Neural progenitor cell (in vitro differentiated cells): ENCODE measurements at regions not wholly inside any gene's neighbourhood (a gene's known extent, or its start where the extent isn't known, plus 50 kb on each side); places are given as distances from the start of the nearest gene placed in this dataset.

Experiments
- EZH2 ChIP-seq: fragments of 200-600 bp; sonication (generic); IDR thresholded peaks from 2 replicates; pipeline ENCODE4 v1.6.1; 2017; ENCODE audit warnings: antibody characterized with exemption, mild to moderate bottlenecking, moderate library complexity
- EZH2phosphoT487 ChIP-seq: fragments of 200-600 bp; sonication (generic); IDR thresholded peaks from 2 replicates; pipeline ENCODE4 v1.6.1; 2017; ENCODE audit warnings: antibody characterized with exemption
- TF ChIP-seq, protein P1 (sequence below): fragments of 200-600 bp; sonication (generic); IDR thresholded peaks from 2 replicates; pipeline ENCODE4 v1.5.1; 2017; ENCODE audit warnings: antibody characterized with exemption, mild to moderate bottlenecking

DNA sequence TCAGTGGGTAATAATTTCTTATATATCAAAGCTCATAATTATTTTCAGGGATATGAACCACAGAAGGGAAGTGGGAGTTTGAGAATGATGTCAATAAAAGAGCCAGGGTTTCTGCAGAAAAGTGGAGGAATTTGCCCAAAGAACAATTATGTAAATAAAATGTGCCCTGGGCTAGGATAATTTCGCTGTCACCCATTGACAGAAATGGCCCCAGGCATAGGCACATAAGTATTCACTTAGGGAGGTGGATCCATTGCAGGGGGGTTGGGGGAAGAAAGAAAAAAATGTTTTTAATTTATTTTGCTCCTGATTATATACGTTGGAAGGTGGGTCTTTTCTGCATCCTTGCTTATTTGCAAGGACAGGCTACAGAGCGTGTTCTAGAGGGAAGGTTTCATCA lies 135.1 kb upstream of the IRX2 start:
- TF ChIP-seq, protein P1, sequence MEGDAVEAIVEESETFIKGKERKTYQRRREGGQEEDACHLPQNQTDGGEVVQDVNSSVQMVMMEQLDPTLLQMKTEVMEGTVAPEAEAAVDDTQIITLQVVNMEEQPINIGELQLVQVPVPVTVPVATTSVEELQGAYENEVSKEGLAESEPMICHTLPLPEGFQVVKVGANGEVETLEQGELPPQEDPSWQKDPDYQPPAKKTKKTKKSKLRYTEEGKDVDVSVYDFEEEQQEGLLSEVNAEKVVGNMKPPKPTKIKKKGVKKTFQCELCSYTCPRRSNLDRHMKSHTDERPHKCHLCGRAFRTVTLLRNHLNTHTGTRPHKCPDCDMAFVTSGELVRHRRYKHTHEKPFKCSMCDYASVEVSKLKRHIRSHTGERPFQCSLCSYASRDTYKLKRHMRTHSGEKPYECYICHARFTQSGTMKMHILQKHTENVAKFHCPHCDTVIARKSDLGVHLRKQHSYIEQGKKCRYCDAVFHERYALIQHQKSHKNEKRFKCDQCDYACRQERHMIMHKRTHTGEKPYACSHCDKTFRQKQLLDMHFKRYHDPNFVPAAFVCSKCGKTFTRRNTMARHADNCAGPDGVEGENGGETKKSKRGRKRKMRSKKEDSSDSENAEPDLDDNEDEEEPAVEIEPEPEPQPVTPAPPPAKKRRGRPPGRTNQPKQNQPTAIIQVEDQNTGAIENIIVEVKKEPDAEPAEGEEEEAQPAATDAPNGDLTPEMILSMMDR = no peak
- TF ChIP-seq EZH2 (no peak), EZH2phosphoT487 (no peak)
